ENCODE measurements at regions not wholly inside any gene's neighbourhood (a gene's known extent, or its start where the extent isn't known, plus 50 kb on each side); places are given as distances from the start of the nearest gene placed in this dataset.

DNA sequence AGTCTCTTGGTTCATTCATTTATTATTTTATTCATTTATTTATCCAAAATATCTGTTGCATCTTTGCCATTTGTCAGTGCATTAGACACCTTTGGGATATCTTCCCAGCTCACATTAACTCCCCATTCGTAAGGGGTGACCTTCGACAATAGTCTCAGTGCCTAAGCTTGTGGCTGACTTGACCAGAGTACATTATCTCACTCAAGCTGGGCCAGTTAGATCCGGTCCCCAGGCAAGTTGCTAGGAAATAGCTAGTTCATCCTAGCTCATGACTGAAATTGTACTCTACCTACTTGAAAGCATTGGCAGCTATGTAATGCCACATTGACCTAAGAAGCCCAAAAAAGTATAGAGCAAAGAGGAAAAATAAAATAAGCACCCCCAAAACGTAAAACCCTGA lies 165.3 kb downstream of the FBXO8 start:
- H3K9me3 ChIP-seq (ENCODE audit: control insufficient read depth, insufficient read depth, low read length) = no peaks in the 10 kb centered on the region
- 74% methylated on average over 4 of the region's 4 CpGs for WGBS (ENCODE audit: insufficient coverage)
- H3K4me3 Mint-ChIP-seq = no peak overlapping the region
- H3K27ac ChIP-seq (ENCODE audit: low read length) = no peak overlapping the region
- peaks cover 8 to 14% of the 10 kb centered on the region in 2 donors for H3K27me3 Mint-ChIP-seq (ENCODE audit: low read depth in 2 of 2)
- peaks cover 0 to 2% of the 10 kb centered on the region in 2 donors for H3K9me3 Mint-ChIP-seq
- no peak overlapping the region for H3K27ac Mint-ChIP-seq
- intact Hi-C loops (cut with micrococcal nuclease) = no loop called here
- H3K36me3 ChIP-seq (ENCODE audit: control insufficient read depth, insufficient read depth, low read length) = no peaks in the 10 kb centered on the region
- H3K36me3 Mint-ChIP-seq = no peaks in the 10 kb centered on the region
- TF ChIP-seq, protein P1, sequence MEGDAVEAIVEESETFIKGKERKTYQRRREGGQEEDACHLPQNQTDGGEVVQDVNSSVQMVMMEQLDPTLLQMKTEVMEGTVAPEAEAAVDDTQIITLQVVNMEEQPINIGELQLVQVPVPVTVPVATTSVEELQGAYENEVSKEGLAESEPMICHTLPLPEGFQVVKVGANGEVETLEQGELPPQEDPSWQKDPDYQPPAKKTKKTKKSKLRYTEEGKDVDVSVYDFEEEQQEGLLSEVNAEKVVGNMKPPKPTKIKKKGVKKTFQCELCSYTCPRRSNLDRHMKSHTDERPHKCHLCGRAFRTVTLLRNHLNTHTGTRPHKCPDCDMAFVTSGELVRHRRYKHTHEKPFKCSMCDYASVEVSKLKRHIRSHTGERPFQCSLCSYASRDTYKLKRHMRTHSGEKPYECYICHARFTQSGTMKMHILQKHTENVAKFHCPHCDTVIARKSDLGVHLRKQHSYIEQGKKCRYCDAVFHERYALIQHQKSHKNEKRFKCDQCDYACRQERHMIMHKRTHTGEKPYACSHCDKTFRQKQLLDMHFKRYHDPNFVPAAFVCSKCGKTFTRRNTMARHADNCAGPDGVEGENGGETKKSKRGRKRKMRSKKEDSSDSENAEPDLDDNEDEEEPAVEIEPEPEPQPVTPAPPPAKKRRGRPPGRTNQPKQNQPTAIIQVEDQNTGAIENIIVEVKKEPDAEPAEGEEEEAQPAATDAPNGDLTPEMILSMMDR (IDR thresholded peaks at IDR 0.05) = no peak
- ATAC-seq (no peak), DNase-seq (no peak)
- peaks cover 9% of the 10 kb centered on the region for H3K27me3 ChIP-seq (ENCODE audit: control insufficient read depth, insufficient read depth, low read length)
- no peak overlapping the region for H3K4me3 ChIP-seq (ENCODE audit: low read length)
- no peaks in the 10 kb centered on the region for H3K4me1 ChIP-seq (ENCODE audit: control insufficient read depth, insufficient read depth, low read length)
- H3K4me1 Mint-ChIP-seq = no peaks in the 10 kb centered on the region

DNA sequence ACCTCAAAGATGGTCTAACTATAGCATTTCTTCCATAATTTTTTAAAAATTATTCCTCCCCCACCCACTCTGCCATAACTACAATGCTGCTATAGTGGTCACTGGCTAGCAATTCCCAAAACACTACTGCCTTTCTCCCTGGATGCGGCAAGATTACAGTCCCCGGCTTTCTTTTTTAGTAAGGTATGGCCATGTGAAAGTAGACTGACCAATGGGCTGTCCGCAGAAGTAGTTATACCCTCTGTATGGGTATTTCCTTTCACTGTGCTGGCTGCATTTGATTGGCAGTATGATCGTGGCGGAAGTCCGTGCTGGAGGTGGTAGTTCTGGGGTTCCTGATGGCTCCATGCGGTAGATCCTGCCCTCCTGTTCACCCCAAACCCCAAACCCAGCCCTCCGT lies 166.0 kb downstream of the FBXO8 start:
- peaks cover 0 to 2% of the 10 kb centered on the region in 2 donors for H3K9me3 Mint-ChIP-seq
- no peaks in the 10 kb centered on the region for H3K4me1 Mint-ChIP-seq
- no peak for DNase-seq
- TF ChIP-seq, protein P1 (IDR thresholded peaks at IDR 0.05) = no peak
- no peaks in the 10 kb centered on the region for H3K9me3 ChIP-seq (ENCODE audit: control insufficient read depth, insufficient read depth, low read length)
- ATAC-seq = no peak
- 87% methylated on average over 8 of the region's 8 CpGs for WGBS (ENCODE audit: insufficient coverage)
- peaks cover 7 to 8% of the 10 kb centered on the region in 2 donors for H3K27me3 Mint-ChIP-seq (ENCODE audit: low read depth in 2 of 2)
- H3K36me3 ChIP-seq (ENCODE audit: control insufficient read depth, insufficient read depth, low read length) = no peaks in the 10 kb centered on the region
- peaks cover 9% of the 10 kb centered on the region for H3K27me3 ChIP-seq (ENCODE audit: control insufficient read depth, insufficient read depth, low read length)
- no peak overlapping the region for H3K27ac ChIP-seq (ENCODE audit: low read length)
- no peaks in the 10 kb centered on the region for H3K4me1 ChIP-seq (ENCODE audit: control insufficient read depth, insufficient read depth, low read length)
- H3K4me3 ChIP-seq (ENCODE audit: low read length) = no peak overlapping the region
- no peaks in the 10 kb centered on the region for H3K36me3 Mint-ChIP-seq
- H3K4me3 Mint-ChIP-seq = no peak overlapping the region
- intact Hi-C loops (cut with micrococcal nuclease) = no loop called here
- H3K27ac Mint-ChIP-seq = no peak overlapping the region

DNA sequence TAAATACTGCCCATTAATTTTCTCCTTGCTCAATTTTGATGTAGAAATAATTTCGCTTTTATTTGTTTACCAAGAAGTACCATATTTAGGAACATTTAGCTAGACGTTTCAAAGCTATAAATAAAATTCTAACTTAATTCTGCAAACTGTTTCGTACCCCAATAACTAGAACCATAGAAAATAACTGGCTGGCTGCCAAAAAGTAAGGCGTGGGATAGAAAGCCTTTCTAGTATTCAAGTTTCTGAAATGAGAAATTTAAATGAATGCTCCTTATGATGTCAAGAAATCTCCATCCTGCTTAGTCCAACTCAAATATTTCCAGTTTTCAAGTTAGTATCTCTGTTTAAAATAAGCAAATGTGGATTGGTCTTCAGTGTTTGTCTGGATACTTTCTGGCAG lies 167.4 kb downstream of the FBXO8 start:
- Mint-ChIP-seq H3K4me1 (no peaks in the 10 kb centered on the region), H3K9me3 (peaks cover 0 to 2% of the 10 kb centered on the region in 2 donors), H3K27ac (no peak overlapping the region), H3K4me3 (no peak overlapping the region), H3K36me3 (no peaks in the 10 kb centered on the region), H3K27me3 (ENCODE audit: low read depth in 2 of 2) (peaks cover 6 to 11% of the 10 kb centered on the region in 2 donors)
- peaks cover 9% of the 10 kb centered on the region for H3K27me3 ChIP-seq (ENCODE audit: control insufficient read depth, insufficient read depth, low read length)
- DNase-seq = no peak
- H3K27ac ChIP-seq (ENCODE audit: low read length) = no peak overlapping the region
- intact Hi-C loops (cut with micrococcal nuclease) = no loop called here
- TF ChIP-seq, protein P1 (IDR thresholded peaks at IDR 0.05) = no peak
- no peaks in the 10 kb centered on the region for H3K4me1 ChIP-seq (ENCODE audit: control insufficient read depth, insufficient read depth, low read length)
- no peak overlapping the region for H3K4me3 ChIP-seq (ENCODE audit: low read length)
- H3K36me3 ChIP-seq (ENCODE audit: control insufficient read depth, insufficient read depth, low read length) = no peaks in the 10 kb centered on the region
- 85% methylated on average over 4 of the region's 4 CpGs for WGBS (ENCODE audit: insufficient coverage)
- ATAC-seq = no peak
- no peaks in the 10 kb centered on the region for H3K9me3 ChIP-seq (ENCODE audit: control insufficient read depth, insufficient read depth, low read length)

DNA sequence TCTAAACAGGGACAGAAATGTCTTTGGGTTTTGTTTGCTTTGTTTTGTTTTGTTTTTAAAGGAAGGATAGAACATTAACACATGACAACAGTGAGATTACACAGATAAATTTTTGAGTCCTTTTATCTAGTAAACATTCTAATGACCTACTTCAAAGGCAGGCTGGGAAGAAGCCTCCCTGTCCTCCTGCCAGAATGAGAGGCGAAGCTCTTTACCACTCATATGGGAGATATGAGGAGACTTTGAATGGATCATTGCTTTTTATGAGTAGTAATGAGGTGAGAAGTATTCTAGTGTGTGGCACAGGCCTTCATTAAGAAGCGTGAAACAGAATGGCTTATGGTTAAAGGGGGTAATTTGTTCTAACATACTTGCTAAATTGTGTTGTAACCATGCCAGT lies 172.0 kb downstream of the FBXO8 start:
- intact Hi-C loops (cut with micrococcal nuclease) = no loop called here
- H3K9me3 ChIP-seq (ENCODE audit: control insufficient read depth, insufficient read depth, low read length) = no peaks in the 10 kb centered on the region
- H3K27ac ChIP-seq (ENCODE audit: low read length) = no peak overlapping the region

More for the DNA sequence above, 172.0 kb downstream of the FBXO8 start:
- WGBS (ENCODE audit: insufficient coverage) = 93% methylated on average over 2 of the region's 2 CpGs
- Mint-ChIP-seq H3K27me3 (ENCODE audit: low read depth in 2 of 2) (peaks cover 0 to 16% of the 10 kb centered on the region in 2 donors), H3K36me3 (no peaks in the 10 kb centered on the region), H3K4me1 (no peaks in the 10 kb centered on the region), H3K27ac (no peak overlapping the region), H3K4me3 (no peak overlapping the region), H3K9me3 (peaks cover 0 to 2% of the 10 kb centered on the region in 2 donors)
- ATAC-seq (no peak), DNase-seq (no peak)
- Histone ChIP-seq H3K27me3 (ENCODE audit: control insufficient read depth, insufficient read depth, low read length) (no peaks in the 10 kb centered on the region), H3K36me3 (ENCODE audit: control insufficient read depth, insufficient read depth, low read length) (no peaks in the 10 kb centered on the region), H3K4me1 (ENCODE audit: control insufficient read depth, insufficient read depth, low read length) (no peaks in the 10 kb centered on the region), H3K4me3 (ENCODE audit: low read length) (no peak overlapping the region)
- TF ChIP-seq, protein P1 (IDR thresholded peaks at IDR 0.05) = no peak
